SK-N-SH (cell line): ENCODE measurements at regions not wholly inside any gene's neighbourhood (a gene's known extent, or its start where the extent isn't known, plus 50 kb on each side); places are given as distances from the start of the nearest gene placed in this dataset.

Experiments
- CTCF ChIA-PET: fragments of 300-600, 350-600 bp; formaldehyde crosslinking; extraction: SDS; loops from one replicate; lab custom pipeline; 2021; lab: Yijun Ruan, JAX
- POLR2A ChIA-PET: fragments of 350-600 bp; sonication (Branson Sonifier 250); formaldehyde crosslinking; extraction: SDS; loops from one replicate; lab custom pipeline; 2020; ENCODE audit warnings: antibody characterized with exemption, inconsistent platforms; lab: Yijun Ruan, JAX
- DNase-seq: peaks from one replicate; pipeline ENCODE4 v3.0.0; 2012
- H2AFZ ChIP-seq: fragments of 200-600 bp; sonication (generic); 2 replicates; pipeline ENCODE4 v1.8.1; 2016; ENCODE audit warnings: antibody characterized with exemption, mild to moderate bottlenecking, low read depth
- H3F3A ChIP-seq: fragments of 200-600 bp; sonication (generic); replicated peaks from 2 replicates; pipeline ENCODE3; 2016; ENCODE audit warnings: antibody characterized with exemption, mild to moderate bottlenecking; ENCODE audit not compliant: insufficient read depth
- H3K27ac ChIP-seq, 2 experiments: fragments of 200-500 bp in 1 of 2; fragments of 200-600 bp in 1 of 2; sonication (Bioruptor generic) in 1 of 2; sonication (generic), shearing (Covaris generic) in 1 of 2; 2 replicates each; pipeline versions ENCODE4 v1.5.1 to v1.6.1; 2014 to 2016; ENCODE audit warnings: low read depth in 2 of 2, inconsistent platforms in 1 of 2, low read length in 1 of 2, mild to moderate bottlenecking in 1 of 2, mixed read lengths in 1 of 2
- H3K27me3 ChIP-seq: fragments of 200-600 bp; sonication (generic), shearing (Covaris generic); 2 replicates; pipeline ENCODE4 v1.6.1; 2016; ENCODE audit warnings: mixed run types; ENCODE audit not compliant: insufficient read depth
- H3K36me3 ChIP-seq, 2 experiments: fragments of 200-500 bp in 1 of 2; fragments of 200-600 bp in 1 of 2; sonication (Bioruptor generic) in 1 of 2; sonication (generic) in 1 of 2; replicated peaks in 1 of 2; 2 replicates each; pipeline versions ENCODE3 to v1.5.1; 2014 to 2016; ENCODE audit warnings: low read length in 1 of 2, mild to moderate bottlenecking in 1 of 2; ENCODE audit not compliant: insufficient read depth in 2 of 2, control insufficient read depth in 1 of 2
- H3K4me1 ChIP-seq, 2 experiments: fragments of 200-500 bp in 1 of 2; fragments of 200-600 bp in 1 of 2; sonication (Bioruptor generic) in 1 of 2; sonication (generic), shearing (Covaris generic) in 1 of 2; 2 replicates each; pipeline versions ENCODE4 v1.5.1 to v1.6.1; 2014 to 2016; ENCODE audit warnings: low read depth in 1 of 2, low read length in 1 of 2, mixed run types in 1 of 2; ENCODE audit not compliant: insufficient read depth in 2 of 2, control insufficient read depth in 1 of 2
- H3K4me2 ChIP-seq: fragments of 200-600 bp; sonication (generic), shearing (Covaris generic); 2 replicates; pipeline ENCODE4 v1.6.1; 2017; ENCODE audit warnings: mixed run types
- H3K4me3 ChIP-seq, 2 experiments: fragments of 200-500 bp in 1 of 2; fragments of 200-600 bp in 1 of 2; sonication (Bioruptor generic) in 1 of 2; sonication (generic), shearing (Covaris generic) in 1 of 2; 2 replicates each; pipeline versions ENCODE4 v1.5.1 to v1.8.1; 2014 to 2016; ENCODE audit warnings: low read depth in 2 of 2, inconsistent platforms in 1 of 2, low read length in 1 of 2, mild to moderate bottlenecking in 1 of 2, mixed read lengths in 1 of 2, moderate library complexity in 1 of 2
- H3K79me2 ChIP-seq: fragments of 200-600 bp; sonication (generic); 2 replicates; pipeline ENCODE4 v1.8.1; 2017; ENCODE audit warnings: mild to moderate bottlenecking; ENCODE audit not compliant: insufficient read depth
- H3K9ac ChIP-seq: fragments of 200-600 bp; sonication (generic); 2 replicates; pipeline ENCODE4 v1.6.1; 2017; ENCODE audit warnings: mixed run types
- H3K9me2 ChIP-seq: fragments of 200-600 bp; sonication (generic); 2 replicates; pipeline ENCODE4 v1.6.1; 2017; ENCODE audit warnings: mixed run types
- H3K9me3 ChIP-seq: fragments of 200-600 bp; sonication (generic); 2 replicates; pipeline ENCODE4 v1.6.1; 2017; ENCODE audit warnings: mixed run types, mild to moderate bottlenecking, moderate library complexity
- H4K20me1 ChIP-seq: fragments of 200-600 bp; sonication (generic); 2 replicates; pipeline ENCODE4 v1.6.1; 2017; ENCODE audit warnings: mild to moderate bottlenecking, mixed run types; ENCODE audit not compliant: insufficient read depth
- CHD2 ChIP-seq: fragments of 150-350 bp; IDR thresholded peaks from 2 replicates; pipeline ENCODE4 v1.6.1; 2018; ENCODE audit warnings: low read length; ENCODE audit not compliant: partially characterized antibody
- CTCF ChIP-seq: fragments of 200-600 bp; sonication (generic); IDR thresholded peaks from 2 replicates; pipeline ENCODE4 v1.6.1; 2017; ENCODE audit warnings: antibody characterized with exemption, mild to moderate bottlenecking, moderate library complexity
- ELF1 ChIP-seq: IDR thresholded peaks from 2 replicates; pipeline ENCODE4 v1.4.0; 2012
- EP300 ChIP-seq, 2 experiments: IDR thresholded peaks; 2 replicates each; pipeline versions ENCODE4 v1.4.0 to v1.6.1; 2012; ENCODE audit warnings: borderline replicate concordance in 1 of 2, low read depth in 1 of 2, low read length in 1 of 2
- FOSL2 ChIP-seq: IDR thresholded peaks from 2 replicates; pipeline ENCODE4 v1.4.0; 2012; ENCODE audit warnings: low read depth, mild to moderate bottlenecking, moderate library complexity, borderline replicate concordance
- FOXM1 ChIP-seq: IDR thresholded peaks from 2 replicates; pipeline ENCODE4 v1.4.0; 2012; ENCODE audit warnings: low read depth, mild to moderate bottlenecking
- GABPA ChIP-seq: IDR thresholded peaks from 2 replicates; pipeline ENCODE4 v1.4.0; 2012; ENCODE audit warnings: low read depth, mild to moderate bottlenecking
- GATA2 ChIP-seq: sonication (generic); formaldehyde crosslinking; IDR thresholded peaks from 2 replicates; pipeline ENCODE4 v1.5.0; 2020; ENCODE audit warnings: mild to moderate bottlenecking, missing genetic modification reagents
- MEF2A ChIP-seq: IDR thresholded peaks from 2 replicates; pipeline ENCODE4 v1.4.0; 2012; ENCODE audit warnings: low read depth, borderline replicate concordance
- MXI1 ChIP-seq: IDR thresholded peaks from 2 replicates; pipeline ENCODE4 v1.6.1; 2012; ENCODE audit warnings: mild to moderate bottlenecking, low read depth, low read length, improper control_type of control experiment
- NFIC ChIP-seq: IDR thresholded peaks from 2 replicates; pipeline ENCODE4 v1.4.0; 2012; ENCODE audit warnings: borderline replicate concordance
- POLR2AphosphoS5 ChIP-seq: IDR thresholded peaks from 2 replicates; pipeline ENCODE4 v1.6.1; 2012; ENCODE audit warnings: low read depth, low read length
- RAD21 ChIP-seq: IDR thresholded peaks from 2 replicates; pipeline ENCODE4 v1.6.1; 2012; ENCODE audit warnings: mild to moderate bottlenecking, low read length
- RCOR1 ChIP-seq: fragments of 150-350 bp; IDR thresholded peaks from 2 replicates; pipeline ENCODE4 v1.6.1; 2017; ENCODE audit warnings: antibody characterized with exemption, low read length
- RFX5 ChIP-seq: IDR thresholded peaks from 2 replicates; pipeline ENCODE4 v1.6.1; 2012; ENCODE audit warnings: mild to moderate bottlenecking, improper control_type of control experiment, low read length
- SIN3A ChIP-seq: IDR thresholded peaks from 2 replicates; pipeline ENCODE4 v1.6.1; 2012; ENCODE audit warnings: low read depth, mild to moderate bottlenecking, low read length, moderate library complexity, borderline replicate concordance
- USF2 ChIP-seq: fragments of 150-350 bp; IDR thresholded peaks from 2 replicates; pipeline ENCODE4 v1.6.1; 2017; ENCODE audit warnings: antibody characterized with exemption, low read length, low read depth, borderline replicate concordance
- YY1 ChIP-seq: IDR thresholded peaks from 2 replicates; pipeline ENCODE4 v1.4.0; 2012; ENCODE audit warnings: low read depth, mild to moderate bottlenecking
- WGBS: methylation state at CpG from one replicate; pipeline ENCODE4 v1.1.6; 2017; ENCODE audit warnings: low lambda C conversion rate; 5-methylcytosine and 5-hydroxymethylcytosine counted together

- no peaks in the 10 kb centered on the region for H4K20me1 ChIP-seq
- H3K4me3 ChIP-seq, result no peak overlapping the region
- no peaks in the 10 kb centered on the region for H3K9me2 ChIP-seq
- no peaks in the 10 kb centered on the region for H3K9me3 ChIP-seq
- CTCF ChIA-PET, result interaction anchor here (0.7 kb wide), 2 partner anchors 15 to 1472 kb away, joined by 3 to 4 read pairs; no protein-coding TSS in a partner anchor
- no peak overlapping the region for H3K27ac ChIP-seq
- TF ChIP-seq USF2, result no peak
- TF ChIP-seq RFX5, result no peak
- TF ChIP-seq EP300 (IDR thresholded peaks at IDR 0.05; ENCODE audit: borderline replicate concordance in 1 of 2, low read depth in 1 of 2, low read length in 1 of 2), result no peak
- no peak for TF ChIP-seq ELF1
- TF ChIP-seq RCOR1, result no peak
- TF ChIP-seq SIN3A, result no peak
- TF ChIP-seq RAD21, result no peak
- no peak for TF ChIP-seq YY1
- TF ChIP-seq FOXM1, result no peak
- no peak for TF ChIP-seq CHD2
- no peak for TF ChIP-seq CTCF
- TF ChIP-seq, all 33 proteins: peak for 0
- no peak overlapping the region for H3K9ac ChIP-seq
- no peaks in the 10 kb centered on the region for H3K4me1 ChIP-seq
- no peaks in the 10 kb centered on the region for H3K36me3 ChIP-seq
- no peak overlapping the region for H2AFZ ChIP-seq
- no peaks in the 10 kb centered on the region for H3K79me2 ChIP-seq
- POLR2A ChIA-PET, result no interaction called here
- no peak overlapping the region for H3K4me2 ChIP-seq
- 0% methylated on average over 2 of the region's 2 CpGs for WGBS
- H3K27me3 ChIP-seq, result peaks cover 24% of the 10 kb centered on the region; the same call in 1 of the 2 replicates
- no peak for DNase-seq
- no peaks in the 10 kb centered on the region for H3F3A ChIP-seq
These were observed 101.3 kb downstream of the RRM1 start for GRCh38 chr11:4195909-4196308.

- TF ChIP-seq GABPA (no peak), MXI1 (no peak), GATA2 (no peak), CTCF (no peak), MEF2A (no peak), POLR2AphosphoS5 (no peak), NFIC (no peak), FOSL2 (no peak), CHD2 (no peak)
- Histone ChIP-seq H3K4me2 (no peak overlapping the region), H3K4me3 (no peak overlapping the region), H3K27me3 (peaks cover 27% of the 10 kb centered on the region; the same call in 1 of the 2 replicates), H2AFZ (no peak overlapping the region), H3F3A (no peaks in the 10 kb centered on the region), H3K79me2 (no peaks in the 10 kb centered on the region), H3K36me3 (no peaks in the 10 kb centered on the region), H4K20me1 (no peaks in the 10 kb centered on the region), H3K27ac (no peak overlapping the region), H3K9me3 (no peaks in the 10 kb centered on the region), H3K9ac (no peak overlapping the region), H3K4me1 (no peaks in the 10 kb centered on the region), H3K9me2 (no peaks in the 10 kb centered on the region)
- CTCF ChIA-PET, result interaction anchor here (1.2 kb wide), 1 partner anchor 299 kb away, joined by 4 read pairs; no protein-coding TSS in a partner anchor
- 14% methylated on average over 1 of the region's 1 CpG for WGBS
- no peak for DNase-seq
- POLR2A ChIA-PET, result no interaction called here
These were observed 100.3 kb downstream of the RRM1 start for GRCh38 chr11:4194889-4195288.
